Spleen (tissue), 7 donors: ENCODE measurements at regions not wholly inside any gene's neighbourhood (a gene's known extent, or its start where the extent isn't known, plus 50 kb on each side); places are given as distances from the start of the nearest gene placed in this dataset.

ENCODE experiments used
- CTCF ChIP-seq, 11 experiments: fragments of 200-600 bp in 7 of 11; fragments of 450-650 bp in 4 of 11; sonication (generic) in 4 of 11; IDR thresholded peaks in 8 of 11; conservative IDR thresholded peaks in 3 of 11; 1 replicate in 7 of 11; 2 replicates in 4 of 11; pipeline versions ENCODE4 v1.4.0 to v1.8.0; 2016 to 2021; ENCODE audit warnings: antibody characterized with exemption in 11 of 11, inconsistent platforms in 4 of 11, mild to moderate bottlenecking in 1 of 11
- POLR2A ChIP-seq, 3 donors: fragments of 450-650 bp; IDR thresholded peaks; one replicate each; pipeline ENCODE4 v1.5.1; 2017; ENCODE audit warnings: antibody characterized with exemption in 3 of 3, mild to moderate bottlenecking in 1 of 3
- donor health status: DM: no; HTN: no; CAD: no; lungs with moderate emphysema.
- donor health status: DM: no; HTN: no; CAD: no.
- donor health status: DM: no; HTN: no; CAD: no.

GRCh38 chr15:81723113-81723651, 322.6 kb downstream of the MEX3B start:
- TF ChIP-seq CTCF (IDR thresholded peaks at IDR 0.05 in 8 of 11, conservative IDR thresholded peaks at IDR 0.05 in 3 of 11) (no peak), POLR2A (IDR thresholded peaks at IDR 0.05) (no peak)
